HUES6 (cell line): ENCODE measurements at regions not wholly inside any gene's neighbourhood (a gene's known extent, or its start where the extent isn't known, plus 50 kb on each side); places are given as distances from the start of the nearest gene placed in this dataset.

Experiments used
- H3K27ac ChIP-seq: 2 replicates; pipeline ENCODE4 v1.7.0; 2013; ENCODE audit warnings: low read depth, mild to moderate bottlenecking, low read length, inconsistent platforms
- H3K27me3 ChIP-seq: 2 replicates; pipeline ENCODE4 v1.6.1; 2013; ENCODE audit warnings: low read length; ENCODE audit not compliant: control insufficient read depth, insufficient read depth
- H3K36me3 ChIP-seq: 2 replicates; pipeline ENCODE4 v1.6.1; 2013; ENCODE audit warnings: low read length; ENCODE audit not compliant: control insufficient read depth, insufficient read depth
- H3K4me1 ChIP-seq: 2 replicates; pipeline ENCODE4 v1.6.1; 2013; ENCODE audit warnings: low read length; ENCODE audit not compliant: control insufficient read depth, insufficient read depth
- H3K4me3 ChIP-seq: 2 replicates; pipeline ENCODE4 v1.5.1; 2013; ENCODE audit warnings: low read depth, low read length
- H3K9ac ChIP-seq: one replicate; pipeline ENCODE4 v1.6.1; 2013; ENCODE audit warnings: mild to moderate bottlenecking, low read length
- H3K9me3 ChIP-seq: 2 replicates; pipeline ENCODE4 v1.6.1; 2013; ENCODE audit warnings: low read depth, low read length; ENCODE audit not compliant: control insufficient read depth, insufficient read depth

DNA sequence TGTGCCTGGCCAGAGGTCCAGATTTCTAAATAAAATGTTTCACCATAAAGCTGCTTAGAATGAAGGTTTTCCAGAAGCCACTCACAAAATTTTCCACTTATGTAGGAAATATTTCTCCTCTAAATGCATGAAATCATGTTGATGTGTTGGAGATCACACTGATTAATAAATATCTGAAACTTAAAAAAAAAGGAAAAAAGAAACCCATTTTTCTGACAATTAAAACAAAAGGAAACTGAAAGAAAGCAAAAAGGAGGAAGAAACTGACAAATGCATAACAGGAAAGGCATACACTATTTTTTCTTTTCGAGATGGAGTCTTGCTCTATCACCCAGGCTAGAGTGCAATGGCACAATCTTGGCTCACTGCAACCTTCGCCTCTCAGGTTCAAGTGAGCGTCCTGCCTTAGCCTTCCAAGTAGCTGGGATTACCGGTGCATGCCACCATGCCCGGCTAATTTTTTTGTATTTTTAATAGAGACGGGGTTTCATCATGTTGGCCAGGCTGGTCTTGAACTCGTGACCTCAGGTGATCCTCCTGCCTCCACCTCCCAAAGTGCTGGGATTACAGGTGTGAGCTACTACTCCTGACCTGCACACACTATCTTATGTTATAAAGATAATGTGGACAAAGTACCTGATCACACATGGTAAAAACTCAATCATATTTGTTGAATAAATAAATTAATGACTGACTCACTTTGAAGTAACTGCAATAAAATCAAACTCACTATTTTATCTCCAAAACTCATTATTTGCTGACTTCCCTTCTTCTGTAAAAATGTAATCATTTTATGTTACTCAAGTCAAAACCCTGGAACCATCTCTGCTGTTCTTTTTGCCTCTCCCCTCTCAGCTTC lies 149.8 kb upstream of the NR5A2 start:
- no peak overlapping the region for H3K27ac ChIP-seq

DNA sequence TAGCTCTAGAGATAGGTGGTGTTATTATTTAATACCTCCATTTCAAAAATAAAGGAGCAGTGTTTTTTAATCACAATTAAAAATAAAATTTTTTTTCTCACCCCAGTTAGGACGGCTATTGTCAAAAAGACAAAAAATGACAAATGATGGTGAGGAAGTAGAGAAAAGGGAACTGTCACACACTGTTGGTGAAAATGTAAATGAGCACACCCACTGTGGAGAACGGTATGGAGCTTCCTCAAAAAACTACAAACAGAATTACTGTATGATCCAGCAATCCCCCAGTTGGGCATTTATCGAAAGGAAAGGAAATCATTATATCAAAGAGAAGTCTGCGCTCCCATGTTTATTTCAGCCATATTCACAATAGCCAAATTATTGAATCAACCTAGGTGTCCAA lies 148.7 kb upstream of the NR5A2 start:
- no peaks in the 10 kb centered on the region for H3K9me3 ChIP-seq
- H3K27me3 ChIP-seq: no peaks in the 10 kb centered on the region
- H3K9ac ChIP-seq: no peak overlapping the region
- no peaks in the 10 kb centered on the region for H3K36me3 ChIP-seq
- H3K27ac ChIP-seq: no peak overlapping the region
- H3K4me3 ChIP-seq: no peak overlapping the region
- no peaks in the 10 kb centered on the region for H3K4me1 ChIP-seq

More for the DNA sequence above, 149.8 kb upstream of the NR5A2 start:
- no peak overlapping the region for H3K4me3 ChIP-seq
- H3K27me3 ChIP-seq: no peaks in the 10 kb centered on the region
- H3K36me3 ChIP-seq: no peaks in the 10 kb centered on the region
- H3K4me1 ChIP-seq: no peaks in the 10 kb centered on the region
- no peak overlapping the region for H3K9ac ChIP-seq
- no peaks in the 10 kb centered on the region for H3K9me3 ChIP-seq

DNA sequence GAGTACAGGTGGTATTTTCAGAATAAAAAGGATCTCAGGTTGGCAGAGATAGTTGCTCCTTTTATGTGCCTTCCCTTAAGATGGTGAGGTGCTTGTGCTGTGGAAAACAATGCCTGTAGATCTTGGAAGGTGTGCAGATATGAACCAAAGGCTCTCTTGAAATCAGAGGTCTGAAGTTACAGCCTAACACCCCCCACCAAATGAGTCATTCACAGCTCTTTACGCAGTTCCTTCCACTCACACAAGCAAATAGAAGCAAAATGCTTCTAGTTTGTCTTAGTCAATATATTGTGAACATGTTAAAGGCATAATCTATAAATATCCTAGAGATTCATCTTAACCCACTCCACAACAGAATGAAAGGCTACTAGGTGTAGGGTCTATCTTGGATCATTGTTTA lies 128.9 kb upstream of the NR5A2 start:
- no peak overlapping the region for H3K27ac ChIP-seq
- H3K27me3 ChIP-seq: no peaks in the 10 kb centered on the region
- H3K4me1 ChIP-seq: no peaks in the 10 kb centered on the region
- H3K4me3 ChIP-seq: no peak overlapping the region
- no peaks in the 10 kb centered on the region for H3K9me3 ChIP-seq
- H3K9ac ChIP-seq: no peak overlapping the region
- H3K36me3 ChIP-seq: no peaks in the 10 kb centered on the region

DNA sequence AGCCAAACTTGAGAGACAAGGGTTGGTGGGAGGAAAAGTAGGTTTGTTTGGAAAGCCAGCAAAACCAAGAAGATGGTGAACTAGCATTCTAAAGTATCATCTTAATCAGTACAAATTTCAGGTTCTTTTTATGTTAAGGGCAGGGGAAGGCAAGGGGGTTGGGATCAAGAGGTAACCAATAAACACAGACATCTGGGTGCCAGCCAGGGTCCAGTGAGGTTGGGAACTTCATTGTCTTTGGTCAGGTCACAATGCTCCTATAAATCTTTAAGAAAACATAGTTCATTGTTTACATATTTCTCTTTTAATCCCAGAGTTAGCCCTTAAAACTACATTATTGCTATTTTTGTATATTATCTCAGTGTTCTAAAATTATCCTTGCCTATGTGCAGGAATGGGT lies 126.2 kb upstream of the NR5A2 start:
- Histone ChIP-seq H3K9me3 (no peaks in the 10 kb centered on the region), H3K4me1 (no peaks in the 10 kb centered on the region), H3K4me3 (no peak overlapping the region), H3K27ac (no peak overlapping the region), H3K36me3 (no peaks in the 10 kb centered on the region), H3K9ac (no peak overlapping the region), H3K27me3 (no peaks in the 10 kb centered on the region)

- Histone ChIP-seq H3K36me3 (no peaks in the 10 kb centered on the region), H3K4me3 (no peak overlapping the region), H3K27ac (no peak overlapping the region), H3K9ac (no peak overlapping the region), H3K4me1 (no peaks in the 10 kb centered on the region), H3K27me3 (no peaks in the 10 kb centered on the region), H3K9me3 (no peaks in the 10 kb centered on the region)
Measured at GRCh38 chr1:199907361-199907760, 120.1 kb upstream of the NR5A2 start.

DNA sequence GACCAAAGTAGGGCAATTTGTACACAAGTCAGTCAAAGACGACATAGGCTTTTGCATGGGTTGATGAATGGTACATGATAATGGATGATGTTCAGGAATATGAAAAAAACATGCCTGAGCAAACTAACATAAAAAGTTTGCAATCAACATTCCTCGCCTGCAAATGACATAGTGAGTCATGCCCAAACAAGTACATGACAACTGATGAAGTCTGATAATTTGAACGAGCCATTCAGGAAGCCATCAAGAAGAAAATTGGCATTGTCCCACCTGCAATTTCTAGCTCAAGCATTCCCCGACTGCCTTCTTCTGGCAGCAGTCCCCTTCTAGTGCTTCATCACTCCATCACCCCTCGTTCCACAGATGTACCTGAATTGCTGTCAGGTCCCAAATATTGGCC lies 118.4 kb upstream of the NR5A2 start:
- no peaks in the 10 kb centered on the region for H3K9me3 ChIP-seq
- peaks cover 6% of the 10 kb centered on the region; the same call in 1 of the 2 replicates for H3K4me1 ChIP-seq
- H3K27me3 ChIP-seq: no peaks in the 10 kb centered on the region
- no peak overlapping the region for H3K9ac ChIP-seq
- no peaks in the 10 kb centered on the region for H3K36me3 ChIP-seq
- H3K27ac ChIP-seq: no peak overlapping the region
- H3K4me3 ChIP-seq: no peak overlapping the region

GRCh38 chr1:199913318-199913717 lies 114.2 kb upstream of the NR5A2 start:
- Histone ChIP-seq H3K4me1 (peaks cover 6% of the 10 kb centered on the region; the same call in 1 of the 2 replicates), H3K9me3 (no peaks in the 10 kb centered on the region), H3K27me3 (no peaks in the 10 kb centered on the region), H3K9ac (no peak overlapping the region), H3K27ac (no peak overlapping the region), H3K4me3 (no peak overlapping the region), H3K36me3 (no peaks in the 10 kb centered on the region)

DNA sequence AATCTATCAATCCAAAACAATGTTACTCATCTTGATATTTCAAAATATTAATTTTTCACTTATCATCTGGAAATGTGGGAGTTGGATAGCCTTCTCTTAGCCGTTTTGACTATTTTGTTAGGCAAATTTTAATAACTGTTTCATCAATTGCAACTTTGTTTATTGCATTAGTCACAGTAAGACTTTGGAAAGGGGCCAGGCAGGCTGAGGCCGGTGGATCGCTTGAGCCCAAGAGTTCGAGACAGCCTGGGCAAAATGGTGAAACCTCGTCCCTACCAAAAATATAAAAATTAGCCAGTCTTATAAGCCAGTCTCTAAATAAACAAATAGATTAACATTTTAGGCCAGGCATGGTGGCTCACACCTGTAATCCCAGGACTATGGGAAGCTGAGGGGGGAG lies 113.0 kb upstream of the NR5A2 start:
- Histone ChIP-seq H3K27me3 (no peaks in the 10 kb centered on the region), H3K4me1 (peaks cover 6% of the 10 kb centered on the region; the same call in 1 of the 2 replicates), H3K27ac (no peak overlapping the region), H3K9me3 (no peaks in the 10 kb centered on the region), H3K9ac (no peak overlapping the region), H3K4me3 (no peak overlapping the region), H3K36me3 (no peaks in the 10 kb centered on the region)

DNA sequence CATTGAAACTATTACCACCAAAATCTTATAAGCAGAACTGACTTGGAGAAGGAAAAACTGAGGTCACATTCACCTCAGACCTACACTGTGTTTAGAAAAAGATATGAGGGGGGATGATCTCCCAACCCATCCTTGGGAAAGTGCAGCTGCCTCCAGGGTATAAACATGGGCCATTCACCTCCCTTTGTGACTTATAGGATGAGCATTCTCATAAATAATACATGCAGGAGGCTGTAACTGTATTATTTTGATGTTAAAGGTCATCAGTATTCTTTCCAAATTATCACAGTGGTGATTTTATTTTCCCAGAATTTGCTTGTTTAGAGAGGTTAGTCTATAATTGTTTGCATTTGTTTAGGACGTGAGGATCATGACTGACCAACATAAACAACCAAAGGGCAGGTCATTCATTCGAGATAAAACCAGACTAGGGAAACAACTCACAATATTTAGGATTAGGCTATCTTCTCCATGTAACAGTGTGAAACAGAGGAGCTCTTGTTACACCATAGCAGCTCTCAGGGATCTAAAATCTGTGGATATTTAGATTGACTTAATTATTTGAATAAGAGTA lies 109.2 kb upstream of the NR5A2 start:
- Histone ChIP-seq H3K9ac (no peak overlapping the region), H3K27me3 (no peaks in the 10 kb centered on the region), H3K27ac (no peak overlapping the region), H3K9me3 (peaks cover 3% of the 10 kb centered on the region; the same call in 1 of the 2 replicates), H3K4me3 (no peak overlapping the region), H3K36me3 (no peaks in the 10 kb centered on the region), H3K4me1 (peaks cover 3% of the 10 kb centered on the region; the same call in 1 of the 2 replicates)

GRCh38 chr1:199920635-199921034 lies 106.9 kb upstream of the NR5A2 start:
- no peak overlapping the region for H3K4me3 ChIP-seq
- H3K36me3 ChIP-seq: no peaks in the 10 kb centered on the region
- no peaks in the 10 kb centered on the region for H3K27me3 ChIP-seq
- H3K4me1 ChIP-seq: no peaks in the 10 kb centered on the region
- H3K27ac ChIP-seq: no peak overlapping the region
- H3K9me3 ChIP-seq: peaks cover 3% of the 10 kb centered on the region; the same call in 1 of the 2 replicates
- no peak overlapping the region for H3K9ac ChIP-seq

DNA sequence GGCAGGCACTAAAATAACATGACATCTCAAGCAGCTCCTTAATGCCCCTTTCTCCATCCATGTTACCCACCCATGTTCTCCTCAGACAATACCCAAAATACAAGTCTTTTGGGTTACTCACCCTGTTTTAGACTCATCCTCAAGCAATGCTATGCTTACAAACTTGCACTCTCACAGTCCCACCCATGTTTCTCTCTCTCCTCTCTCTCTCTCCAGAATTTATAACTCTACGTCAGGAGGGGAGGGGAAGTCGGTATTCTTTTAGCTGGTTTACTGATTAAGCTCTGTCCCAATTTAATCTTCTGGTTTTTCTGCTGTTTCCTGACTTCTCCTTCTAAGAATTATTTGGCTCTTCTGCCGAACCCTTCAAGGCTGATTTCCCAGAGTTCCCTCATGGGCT lies 98.0 kb upstream of the NR5A2 start:
- Histone ChIP-seq H3K9me3 (no peaks in the 10 kb centered on the region), H3K4me3 (no peak overlapping the region), H3K36me3 (no peaks in the 10 kb centered on the region), H3K9ac (no peak overlapping the region), H3K27me3 (no peaks in the 10 kb centered on the region), H3K27ac (no peak overlapping the region), H3K4me1 (no peaks in the 10 kb centered on the region)
